KMS-11 (cell line): ENCODE measurements at regions not wholly inside any gene's neighbourhood (a gene's known extent, or its start where the extent isn't known, plus 50 kb on each side); places are given as distances from the start of the nearest gene placed in this dataset.

ENCODE experiments used
- H2AFZ ChIP-seq: fragments of 200-600 bp; sonication (generic); 2 replicates; pipeline ENCODE4 v1.6.1; 2016; ENCODE audit warnings: antibody characterized with exemption, mixed run types, low read depth
- H3K27ac ChIP-seq: fragments of 200-600 bp; sonication (generic); 2 replicates; pipeline ENCODE4 v1.6.1; 2016; ENCODE audit warnings: mild to moderate bottlenecking, mixed run types
- H3K27me3 ChIP-seq: fragments of 200-600 bp; sonication (generic); 2 replicates; pipeline ENCODE4 v1.6.1; 2017; ENCODE audit warnings: mild to moderate bottlenecking, low read depth, mixed run types, moderate library complexity; ENCODE audit not compliant: insufficient read depth
- H3K36me3 ChIP-seq: fragments of 200-600 bp; sonication (generic); 2 replicates; pipeline ENCODE4 v1.6.1; 2017; ENCODE audit warnings: mild to moderate bottlenecking, mixed run types; ENCODE audit not compliant: insufficient read depth
- H3K4me1 ChIP-seq: fragments of 200-600 bp; sonication (generic); 2 replicates; pipeline ENCODE4 v1.6.1; 2016; ENCODE audit warnings: mild to moderate bottlenecking, low read depth, mixed run types; ENCODE audit not compliant: poor library complexity, severe bottlenecking
- H3K4me2 ChIP-seq: fragments of 200-600 bp; sonication (generic); 2 replicates; pipeline ENCODE4 v1.7.0; 2016; ENCODE audit warnings: mild to moderate bottlenecking, mixed run types
- H3K4me3 ChIP-seq: fragments of 200-600 bp; sonication (generic); IDR thresholded peaks from 2 replicates; pipeline ENCODE4 v1.6.1; 2017; ENCODE audit warnings: low read depth, low read length, mixed read lengths; ENCODE audit not compliant: insufficient read depth
- H3K79me2 ChIP-seq: fragments of 200-600 bp; sonication (generic); 2 replicates; pipeline ENCODE4 v1.6.1; 2016; ENCODE audit warnings: low read depth, mixed run types; ENCODE audit not compliant: insufficient read depth
- H3K9ac ChIP-seq: fragments of 200-600 bp; sonication (generic); 2 replicates; pipeline ENCODE4 v1.6.1; 2016; ENCODE audit warnings: mild to moderate bottlenecking, mixed run types
- H4K20me1 ChIP-seq: fragments of 200-600 bp; sonication (generic); 2 replicates; pipeline ENCODE4 v1.6.1; 2016; ENCODE audit warnings: mild to moderate bottlenecking, mixed run types; ENCODE audit not compliant: insufficient read depth
- CTCF ChIP-seq: fragments of 200-600 bp; sonication (generic); conservative IDR thresholded peaks from 2 replicates; pipeline ENCODE4 v1.6.1; 2017; ENCODE audit warnings: low read depth, mild to moderate bottlenecking, antibody characterized with exemption, low read length, moderate library complexity, mixed read lengths

GRCh38 chr1:229988534-229988933 is 78.5 kb upstream of the GALNT2 start:
- H2AFZ ChIP-seq = no peak overlapping the region
- H3K27ac ChIP-seq = no peak overlapping the region
- no peak overlapping the region for H3K9ac ChIP-seq
- H4K20me1 ChIP-seq = no peaks in the 10 kb centered on the region
- TF ChIP-seq CTCF = no peak
- H3K36me3 ChIP-seq = no peaks in the 10 kb centered on the region
- H3K4me2 ChIP-seq = no peak overlapping the region
- no peaks in the 10 kb centered on the region for H3K27me3 ChIP-seq
- H3K4me1 ChIP-seq = peaks cover 6% of the 10 kb centered on the region
- no peaks in the 10 kb centered on the region for H3K79me2 ChIP-seq
- H3K4me3 ChIP-seq = no peak overlapping the region

DNA sequence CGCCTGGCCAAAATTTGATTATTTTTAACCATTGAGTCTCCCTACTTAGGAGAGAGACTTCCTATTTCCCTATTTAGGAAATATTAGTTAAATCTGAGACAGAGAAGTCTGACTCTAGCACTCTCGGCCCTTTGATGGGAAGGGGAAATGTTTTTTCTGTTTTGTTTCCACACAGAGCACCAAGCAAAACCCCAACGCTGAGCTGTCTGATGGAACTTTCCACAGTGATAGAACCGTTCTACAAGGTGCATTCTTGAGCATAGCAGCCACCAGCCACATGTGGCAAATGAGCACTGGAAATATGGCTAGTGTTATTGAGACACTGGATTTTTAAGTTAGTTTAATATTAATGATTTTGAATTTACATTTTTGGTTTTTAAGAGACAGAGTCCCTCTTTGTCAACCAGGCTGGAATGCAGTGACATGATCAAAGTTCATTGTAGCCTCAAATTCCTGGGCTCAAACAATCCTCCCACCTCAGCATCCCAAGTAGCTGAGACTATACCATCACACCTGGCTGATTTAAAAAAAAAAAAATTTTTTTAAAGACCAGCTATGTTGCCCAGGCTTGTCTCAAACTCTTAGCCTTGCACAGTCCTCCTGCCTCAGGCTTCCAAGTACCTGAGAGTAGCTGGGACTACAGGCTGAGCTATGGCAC is 77.3 kb upstream of the GALNT2 start:
- Histone ChIP-seq H3K9ac (no peak overlapping the region), H3K27ac (no peak overlapping the region), H4K20me1 (no peaks in the 10 kb centered on the region), H2AFZ (no peak overlapping the region), H3K79me2 (no peaks in the 10 kb centered on the region), H3K4me3 (no peak overlapping the region), H3K4me2 (no peak overlapping the region), H3K4me1 (peaks cover 6% of the 10 kb centered on the region), H3K27me3 (no peaks in the 10 kb centered on the region), H3K36me3 (no peaks in the 10 kb centered on the region)
- TF ChIP-seq CTCF = no peak

DNA sequence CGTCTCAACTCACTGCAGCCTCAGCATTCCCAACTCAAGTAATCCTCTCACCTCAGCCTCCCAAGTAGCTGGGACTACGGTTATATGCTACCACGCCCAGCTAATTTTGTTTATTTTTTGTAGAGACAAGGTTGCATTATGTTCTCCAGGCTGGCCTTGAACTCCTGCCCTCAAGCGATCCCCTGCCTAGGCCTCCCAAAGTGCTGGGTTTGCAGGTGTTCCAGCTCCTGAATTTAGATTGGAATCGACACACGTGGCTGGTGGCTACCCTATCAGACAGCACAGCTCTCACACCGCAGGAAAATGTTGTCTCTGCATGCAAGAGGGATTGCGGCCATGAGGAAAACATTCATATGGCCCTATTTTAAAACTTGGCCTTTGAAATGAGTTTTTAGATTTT is 76.7 kb upstream of the GALNT2 start:
- Histone ChIP-seq H3K4me1 (peaks cover 6% of the 10 kb centered on the region), H3K27ac (no peak overlapping the region), H3K79me2 (no peaks in the 10 kb centered on the region), H4K20me1 (no peaks in the 10 kb centered on the region), H3K36me3 (no peaks in the 10 kb centered on the region), H3K9ac (no peak overlapping the region), H3K4me3 (no peak overlapping the region), H3K4me2 (no peak overlapping the region), H2AFZ (no peak overlapping the region), H3K27me3 (no peaks in the 10 kb centered on the region)
- no peak for TF ChIP-seq CTCF

DNA sequence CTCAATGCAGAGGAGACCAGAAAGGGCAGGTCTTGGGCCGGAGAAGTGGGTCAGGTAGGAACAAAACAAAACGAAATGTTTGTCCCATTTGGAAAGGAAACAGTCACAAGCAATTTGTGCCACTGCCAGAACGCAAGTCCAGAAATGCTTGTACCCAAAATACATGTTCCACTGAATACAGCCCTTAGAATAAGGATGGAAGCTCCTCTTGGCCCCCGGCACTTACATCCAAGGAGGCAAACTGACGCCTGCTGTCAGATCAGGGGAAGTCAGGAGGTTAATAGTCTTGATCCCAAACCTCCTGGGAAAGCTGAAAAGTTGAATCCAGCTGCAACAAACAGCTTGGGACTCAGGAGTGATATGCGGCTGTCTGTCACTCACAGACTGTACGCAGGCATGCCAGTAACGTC is 75.9 kb upstream of the GALNT2 start:
- Histone ChIP-seq H3K9ac (no peak overlapping the region), H3K27me3 (no peaks in the 10 kb centered on the region), H2AFZ (no peak overlapping the region), H3K4me2 (no peak overlapping the region), H4K20me1 (no peaks in the 10 kb centered on the region), H3K36me3 (no peaks in the 10 kb centered on the region), H3K79me2 (no peaks in the 10 kb centered on the region), H3K4me3 (no peak overlapping the region), H3K4me1 (peaks cover 14% of the 10 kb centered on the region), H3K27ac (no peak overlapping the region)
- no peak for TF ChIP-seq CTCF
